WTC11 (cell line): ENCODE measurements at regions not wholly inside any gene's neighbourhood (a gene's known extent, or its start where the extent isn't known, plus 50 kb on each side); places are given as distances from the start of the nearest gene placed in this dataset.

ENCODE experiments used
- ATAC-seq: fragments of 200-7000 bp; cut with Tn5 transposase; 2 replicates; pipeline ENCODE4 v1.10.0; 2021; ENCODE audit warnings: mild to moderate bottlenecking, moderate library complexity
- CTCF ChIA-PET: fragments of 300-600 bp; sonication (Branson Sonifier 250); formaldehyde crosslinking; loops from one replicate; lab custom pipeline; 2021; ENCODE audit warnings: antibody characterized with exemption; lab: Charles Lee
- POLR2A ChIA-PET: fragments of 350-600 bp; sonication (Branson Sonifier 250); formaldehyde crosslinking; loops from one replicate; lab custom pipeline; 2021; ENCODE audit warnings: antibody characterized with exemption; lab: Charles Lee
- DNase-seq: peaks from one replicate; pipeline ENCODE4 v3.0.0; 2021; ENCODE audit warnings: low spot score
- H3K27ac Mint-ChIP-seq: 2 replicates; pipeline ENCODE4 v1.8.0; 2021; ENCODE audit warnings: mixed read lengths
- H3K27me3 Mint-ChIP-seq: 2 replicates; pipeline ENCODE4 v1.8.0; 2021; ENCODE audit warnings: low read depth, mild to moderate bottlenecking, moderate library complexity, mixed read lengths
- H3K36me3 Mint-ChIP-seq: 2 replicates; pipeline ENCODE4 v1.8.0; 2021; ENCODE audit warnings: mixed read lengths
- H3K4me1 Mint-ChIP-seq: 2 replicates; pipeline ENCODE4 v1.8.0; 2022; ENCODE audit warnings: mixed read lengths
- H3K4me3 Mint-ChIP-seq: 2 replicates; pipeline ENCODE4 v1.8.0; 2021; ENCODE audit warnings: mild to moderate bottlenecking, moderate library complexity, mixed read lengths
- H3K9me3 Mint-ChIP-seq: 2 replicates; pipeline ENCODE4 v1.8.0; 2021; ENCODE audit warnings: mixed read lengths
- ATF1 ChIP-seq: sonication (generic); formaldehyde crosslinking; IDR thresholded peaks from 2 replicates; pipeline ENCODE4 v1.8.1; 2023; ENCODE audit warnings: mild to moderate bottlenecking, moderate library complexity, missing genetic modification reagents
- CBFB ChIP-seq: sonication (generic); formaldehyde crosslinking; IDR thresholded peaks from 2 replicates; pipeline ENCODE4 v1.8.1; 2022; ENCODE audit warnings: mild to moderate bottlenecking, low read depth, missing genetic modification reagents
- ETV6 ChIP-seq: sonication (generic); formaldehyde crosslinking; IDR thresholded peaks from 2 replicates; pipeline ENCODE4 v1.8.1; 2022; ENCODE audit warnings: mild to moderate bottlenecking, missing genetic modification reagents
- FOXK1 ChIP-seq: sonication (generic); formaldehyde crosslinking; IDR thresholded peaks from 2 replicates; pipeline ENCODE4 v1.8.0; 2022; ENCODE audit warnings: mild to moderate bottlenecking, moderate library complexity, missing genetic modification reagents
- GTF2I ChIP-seq: fragments of 250-450 bp; sonication (Bioruptor Pico); conservative IDR thresholded peaks from 2 replicates; pipeline ENCODE4 v1.4.0; 2021; ENCODE audit warnings: mild to moderate bottlenecking
- JAZF1 ChIP-seq: fragments of 250-450 bp; sonication (Bioruptor Pico); IDR thresholded peaks from 2 replicates; pipeline ENCODE4 v1.9.0; 2021; ENCODE audit warnings: moderate library complexity, mild to moderate bottlenecking, inconsistent platforms
- NFATC4 ChIP-seq: fragments of 250-450 bp; sonication (Bioruptor Pico); IDR thresholded peaks from 2 replicates; pipeline ENCODE4 v1.9.0; 2021; ENCODE audit warnings: mild to moderate bottlenecking
- NFE2L1 ChIP-seq: sonication (generic); formaldehyde crosslinking; IDR thresholded peaks from 2 replicates; pipeline ENCODE4 v1.8.1; 2023; ENCODE audit warnings: missing genetic modification reagents
- RORB ChIP-seq: fragments of 250-450 bp; sonication (Bioruptor Pico); IDR thresholded peaks from 2 replicates; pipeline ENCODE4 v1.9.0; 2021; ENCODE audit warnings: mild to moderate bottlenecking
- SOX15 ChIP-seq: fragments of 250-450 bp; sonication (Bioruptor Pico); IDR thresholded peaks from 2 replicates; pipeline ENCODE4 v1.9.0; 2021; ENCODE audit warnings: mild to moderate bottlenecking
- TEAD4 ChIP-seq: sonication (generic); formaldehyde crosslinking; IDR thresholded peaks from 2 replicates; pipeline ENCODE4 v1.8.0; 2022; ENCODE audit warnings: mild to moderate bottlenecking, missing genetic modification reagents
- ZNF121 ChIP-seq: sonication (generic); formaldehyde crosslinking; IDR thresholded peaks from 2 replicates; pipeline ENCODE4 v1.8.0; 2023; ENCODE audit warnings: missing genetic modification reagents
- ZNF138 ChIP-seq: sonication (generic); formaldehyde crosslinking; conservative IDR thresholded peaks from 2 replicates; pipeline ENCODE4 v1.8.1; 2022; ENCODE audit warnings: mild to moderate bottlenecking, moderate library complexity, missing genetic modification reagents
- ZNF396 ChIP-seq: fragments of 250-450 bp; sonication (Bioruptor Pico); IDR thresholded peaks from 2 replicates; pipeline ENCODE4 v1.8.0; 2021; ENCODE audit warnings: mild to moderate bottlenecking, moderate library complexity, borderline replicate concordance
- TF ChIP-seq, protein P1 (sequence below): sonication (generic); formaldehyde crosslinking; IDR thresholded peaks from 2 replicates; pipeline ENCODE4 v1.8.0; 2023; ENCODE audit warnings: missing genetic modification reagents
- TF ChIP-seq, protein P2 (sequence below): sonication (generic); formaldehyde crosslinking; IDR thresholded peaks from 2 replicates; pipeline ENCODE4 v1.8.1; 2022; ENCODE audit warnings: low read depth, missing genetic modification reagents, borderline replicate concordance
- TF ChIP-seq, protein P3 (sequence below): sonication (generic); formaldehyde crosslinking; conservative IDR thresholded peaks from 2 replicates; pipeline ENCODE4 v1.8.1; 2022; ENCODE audit warnings: mild to moderate bottlenecking, missing genetic modification reagents
- TF ChIP-seq, protein P4 (sequence below): fragments of 250-450 bp; sonication (Bioruptor Pico); IDR thresholded peaks from 2 replicates; pipeline ENCODE4 v1.9.0; 2021; ENCODE audit warnings: mild to moderate bottlenecking
- TF ChIP-seq, protein P5 (sequence below): fragments of 250-450 bp; sonication (Bioruptor Pico); IDR thresholded peaks from 2 replicates; pipeline ENCODE4 v1.9.0; 2021; ENCODE audit warnings: moderate library complexity, mild to moderate bottlenecking, inconsistent platforms, borderline replicate concordance
- TF ChIP-seq, protein P6 (sequence below): sonication (generic); formaldehyde crosslinking; IDR thresholded peaks from 2 replicates; pipeline ENCODE4 v1.8.1; 2023; ENCODE audit warnings: mild to moderate bottlenecking, missing genetic modification reagents, moderate library complexity
- TF ChIP-seq, protein P7 (sequence below): fragments of 250-450 bp; sonication (Bioruptor Pico); IDR thresholded peaks from 2 replicates; pipeline ENCODE4 v2.1.2; 2022; ENCODE audit warnings: mild to moderate bottlenecking, moderate library complexity
- TF ChIP-seq, protein P8 (sequence below): sonication (generic); formaldehyde crosslinking; IDR thresholded peaks from 2 replicates; pipeline ENCODE4 v1.8.0; 2022; ENCODE audit warnings: mild to moderate bottlenecking, missing genetic modification reagents
- TF ChIP-seq, protein P9 (sequence below): sonication (generic); formaldehyde crosslinking; IDR thresholded peaks from 2 replicates; pipeline ENCODE4 v1.8.1; 2022; ENCODE audit warnings: low read depth, mild to moderate bottlenecking, moderate library complexity, missing genetic modification reagents, borderline replicate concordance

DNA sequence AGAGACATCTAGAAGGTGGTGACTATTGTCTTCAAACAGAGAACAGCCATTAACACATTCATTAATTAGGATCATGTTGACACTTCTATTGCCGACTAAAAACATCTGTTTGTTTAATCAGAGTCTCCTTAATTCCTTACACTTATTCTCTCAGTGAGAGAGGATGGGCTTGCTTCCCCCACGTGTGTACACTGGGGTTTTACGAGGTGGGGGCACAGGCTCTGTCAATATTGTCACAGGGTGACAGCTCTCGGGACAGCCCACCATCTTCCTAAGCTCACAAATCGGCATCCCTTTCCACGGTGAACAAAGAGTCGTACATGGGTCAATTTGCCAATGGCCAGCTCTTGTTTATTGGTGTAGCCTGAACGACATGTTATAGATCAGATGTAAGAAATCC lies 413.2 kb downstream of the MIAT start:
- H3K27ac Mint-ChIP-seq: no peak overlapping the region
- no peaks in the 10 kb centered on the region for H3K36me3 Mint-ChIP-seq
- CTCF ChIA-PET: no interaction called here
- peaks cover 2% of the 10 kb centered on the region for H3K4me1 Mint-ChIP-seq
- POLR2A ChIA-PET: no interaction called here
- peaks cover 10% of the 10 kb centered on the region for H3K27me3 Mint-ChIP-seq
- H3K4me3 Mint-ChIP-seq: no peak overlapping the region
- ATAC-seq (no peak), DNase-seq (no peak)
- H3K9me3 Mint-ChIP-seq: no peaks in the 10 kb centered on the region
- TF ChIP-seq ETV6 (CRISPR knock-in tag) (no peak), TEAD4 (CRISPR knock-in tag) (no peak), SOX15 (no peak), ZNF138 (no peak), ZNF396 (CRISPR knock-in tag) (no peak), NFATC4 (CRISPR knock-in tag) (no peak), ATF1 (no peak)
- TF ChIP-seq, protein P1, sequence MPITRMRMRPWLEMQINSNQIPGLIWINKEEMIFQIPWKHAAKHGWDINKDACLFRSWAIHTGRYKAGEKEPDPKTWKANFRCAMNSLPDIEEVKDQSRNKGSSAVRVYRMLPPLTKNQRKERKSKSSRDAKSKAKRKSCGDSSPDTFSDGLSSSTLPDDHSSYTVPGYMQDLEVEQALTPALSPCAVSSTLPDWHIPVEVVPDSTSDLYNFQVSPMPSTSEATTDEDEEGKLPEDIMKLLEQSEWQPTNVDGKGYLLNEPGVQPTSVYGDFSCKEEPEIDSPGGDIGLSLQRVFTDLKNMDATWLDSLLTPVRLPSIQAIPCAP (CRISPR knock-in tag): no peak
- TF ChIP-seq, protein P2, sequence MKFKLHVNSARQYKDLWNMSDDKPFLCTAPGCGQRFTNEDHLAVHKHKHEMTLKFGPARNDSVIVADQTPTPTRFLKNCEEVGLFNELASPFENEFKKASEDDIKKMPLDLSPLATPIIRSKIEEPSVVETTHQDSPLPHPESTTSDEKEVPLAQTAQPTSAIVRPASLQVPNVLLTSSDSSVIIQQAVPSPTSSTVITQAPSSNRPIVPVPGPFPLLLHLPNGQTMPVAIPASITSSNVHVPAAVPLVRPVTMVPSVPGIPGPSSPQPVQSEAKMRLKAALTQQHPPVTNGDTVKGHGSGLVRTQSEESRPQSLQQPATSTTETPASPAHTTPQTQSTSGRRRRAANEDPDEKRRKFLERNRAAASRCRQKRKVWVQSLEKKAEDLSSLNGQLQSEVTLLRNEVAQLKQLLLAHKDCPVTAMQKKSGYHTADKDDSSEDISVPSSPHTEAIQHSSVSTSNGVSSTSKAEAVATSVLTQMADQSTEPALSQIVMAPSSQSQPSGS: no peak
- TF ChIP-seq, protein P3, sequence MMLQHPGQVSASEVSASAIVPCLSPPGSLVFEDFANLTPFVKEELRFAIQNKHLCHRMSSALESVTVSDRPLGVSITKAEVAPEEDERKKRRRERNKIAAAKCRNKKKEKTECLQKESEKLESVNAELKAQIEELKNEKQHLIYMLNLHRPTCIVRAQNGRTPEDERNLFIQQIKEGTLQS (CRISPR knock-in tag): no peak
- TF ChIP-seq, protein P4, sequence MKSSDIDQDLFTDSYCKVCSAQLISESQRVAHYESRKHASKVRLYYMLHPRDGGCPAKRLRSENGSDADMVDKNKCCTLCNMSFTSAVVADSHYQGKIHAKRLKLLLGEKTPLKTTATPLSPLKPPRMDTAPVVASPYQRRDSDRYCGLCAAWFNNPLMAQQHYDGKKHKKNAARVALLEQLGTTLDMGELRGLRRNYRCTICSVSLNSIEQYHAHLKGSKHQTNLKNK: no peak
- TF ChIP-seq, protein P5, sequence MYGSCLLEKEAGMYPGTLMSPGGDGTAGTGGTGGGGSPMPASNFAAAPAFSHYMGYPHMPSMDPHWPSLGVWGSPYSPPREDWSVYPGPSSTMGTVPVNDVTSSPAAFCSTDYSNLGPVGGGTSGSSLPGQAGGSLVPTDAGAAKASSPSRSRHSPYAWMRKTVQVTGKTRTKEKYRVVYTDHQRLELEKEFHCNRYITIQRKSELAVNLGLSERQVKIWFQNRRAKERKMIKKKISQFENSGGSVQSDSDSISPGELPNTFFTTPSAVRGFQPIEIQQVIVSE: no peak

DNA sequence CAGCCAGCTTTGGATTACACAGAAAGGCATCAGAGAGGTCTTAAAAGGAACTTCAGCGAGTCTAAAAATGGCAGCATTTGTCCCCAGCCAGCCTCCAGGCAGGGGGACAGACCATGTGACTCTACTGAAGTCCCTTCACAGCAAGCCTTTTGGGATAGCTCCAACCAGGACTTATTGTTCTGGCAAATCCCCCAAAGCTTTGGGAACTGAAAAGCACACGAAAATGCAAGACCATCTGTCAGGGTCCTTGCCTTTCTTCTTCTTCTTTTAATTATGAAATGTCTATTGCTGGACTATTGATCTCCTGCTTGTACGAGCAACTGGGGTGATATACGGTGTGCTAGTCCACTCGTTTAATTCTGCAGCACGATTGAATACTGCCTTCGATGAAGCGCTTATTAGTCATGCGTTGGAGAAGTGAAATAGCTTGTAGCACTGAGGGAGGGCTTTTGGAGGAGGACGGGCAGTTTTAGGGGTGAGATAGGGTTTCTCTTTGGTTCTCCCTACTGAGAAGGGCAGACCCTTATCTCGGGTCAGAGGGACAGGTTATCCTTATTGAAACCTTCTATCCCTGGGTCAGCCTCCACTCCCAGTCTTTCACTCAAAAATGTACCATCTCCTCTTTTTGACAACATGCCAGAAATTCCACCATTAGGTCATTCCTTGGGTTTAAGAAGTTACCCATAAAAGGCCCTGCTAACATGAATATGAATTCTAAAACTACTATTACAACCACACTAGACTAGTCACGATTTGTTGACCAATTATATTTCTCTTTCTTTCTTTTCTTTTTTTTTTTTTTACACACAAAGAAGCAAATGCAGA lies 416.4 kb downstream of the MIAT start:
- Mint-ChIP-seq H3K9me3 (peaks cover 4% of the 10 kb centered on the region), H3K27me3 (peaks cover 17% of the 10 kb centered on the region)
- POLR2A ChIA-PET: no interaction called here
- ATAC-seq: no peak
- DNase-seq: no peak
- TF ChIP-seq, protein P6, sequence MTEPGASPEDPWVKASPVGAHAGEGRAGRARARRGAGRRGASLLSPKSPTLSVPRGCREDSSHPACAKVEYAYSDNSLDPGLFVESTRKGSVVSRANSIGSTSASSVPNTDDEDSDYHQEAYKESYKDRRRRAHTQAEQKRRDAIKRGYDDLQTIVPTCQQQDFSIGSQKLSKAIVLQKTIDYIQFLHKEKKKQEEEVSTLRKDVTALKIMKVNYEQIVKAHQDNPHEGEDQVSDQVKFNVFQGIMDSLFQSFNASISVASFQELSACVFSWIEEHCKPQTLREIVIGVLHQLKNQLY (CRISPR knock-in tag): no peak
- no peak for TF ChIP-seq CBFB
- TF ChIP-seq, protein P7, sequence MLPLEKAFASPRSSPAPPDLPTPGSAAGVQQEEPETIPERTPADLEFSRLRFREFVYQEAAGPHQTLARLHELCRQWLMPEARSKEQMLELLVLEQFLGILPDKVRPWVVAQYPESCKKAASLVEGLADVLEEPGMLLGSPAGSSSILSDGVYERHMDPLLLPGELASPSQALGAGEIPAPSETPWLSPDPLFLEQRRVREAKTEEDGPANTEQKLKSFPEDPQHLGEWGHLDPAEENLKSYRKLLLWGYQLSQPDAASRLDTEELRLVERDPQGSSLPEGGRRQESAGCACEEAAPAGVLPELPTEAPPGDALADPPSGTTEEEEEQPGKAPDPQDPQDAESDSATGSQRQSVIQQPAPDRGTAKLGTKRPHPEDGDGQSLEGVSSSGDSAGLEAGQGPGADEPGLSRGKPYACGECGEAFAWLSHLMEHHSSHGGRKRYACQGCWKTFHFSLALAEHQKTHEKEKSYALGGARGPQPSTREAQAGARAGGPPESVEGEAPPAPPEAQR (CRISPR knock-in tag): no peak
- no peak for TF ChIP-seq JAZF1
- no peak for TF ChIP-seq ZNF121 (CRISPR knock-in tag)
- TF ChIP-seq, protein P8, sequence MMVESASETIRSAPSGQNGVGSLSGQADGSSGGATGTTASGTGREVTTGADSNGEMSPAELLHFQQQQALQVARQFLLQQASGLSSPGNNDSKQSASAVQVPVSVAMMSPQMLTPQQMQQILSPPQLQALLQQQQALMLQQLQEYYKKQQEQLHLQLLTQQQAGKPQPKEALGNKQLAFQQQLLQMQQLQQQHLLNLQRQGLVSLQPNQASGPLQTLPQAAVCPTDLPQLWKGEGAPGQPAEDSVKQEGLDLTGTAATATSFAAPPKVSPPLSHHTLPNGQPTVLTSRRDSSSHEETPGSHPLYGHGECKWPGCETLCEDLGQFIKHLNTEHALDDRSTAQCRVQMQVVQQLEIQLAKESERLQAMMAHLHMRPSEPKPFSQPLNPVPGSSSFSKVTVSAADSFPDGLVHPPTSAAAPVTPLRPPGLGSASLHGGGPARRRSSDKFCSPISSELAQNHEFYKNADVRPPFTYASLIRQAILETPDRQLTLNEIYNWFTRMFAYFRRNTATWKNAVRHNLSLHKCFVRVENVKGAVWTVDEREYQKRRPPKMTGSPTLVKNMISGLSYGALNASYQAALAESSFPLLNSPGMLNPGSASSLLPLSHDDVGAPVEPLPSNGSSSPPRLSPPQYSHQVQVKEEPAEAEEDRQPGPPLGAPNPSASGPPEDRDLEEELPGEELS (CRISPR knock-in tag): no peak
- TF ChIP-seq RORB: no peak
- TF ChIP-seq, protein P1 (CRISPR knock-in tag): no peak
- TF ChIP-seq TEAD4 (CRISPR knock-in tag): no peak
- TF ChIP-seq, protein P9, sequence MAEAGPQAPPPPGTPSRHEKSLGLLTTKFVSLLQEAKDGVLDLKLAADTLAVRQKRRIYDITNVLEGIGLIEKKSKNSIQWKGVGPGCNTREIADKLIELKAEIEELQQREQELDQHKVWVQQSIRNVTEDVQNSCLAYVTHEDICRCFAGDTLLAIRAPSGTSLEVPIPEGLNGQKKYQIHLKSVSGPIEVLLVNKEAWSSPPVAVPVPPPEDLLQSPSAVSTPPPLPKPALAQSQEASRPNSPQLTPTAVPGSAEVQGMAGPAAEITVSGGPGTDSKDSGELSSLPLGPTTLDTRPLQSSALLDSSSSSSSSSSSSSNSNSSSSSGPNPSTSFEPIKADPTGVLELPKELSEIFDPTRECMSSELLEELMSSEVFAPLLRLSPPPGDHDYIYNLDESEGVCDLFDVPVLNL (CRISPR knock-in tag): no peak
- TF ChIP-seq, protein P5: no peak
- TF ChIP-seq NFE2L1 (CRISPR knock-in tag): no peak
- no peak for TF ChIP-seq FOXK1
- no peak for TF ChIP-seq GTF2I (CRISPR knock-in tag)
- TF ChIP-seq, all 79 proteins: peak for 0
- H3K27ac Mint-ChIP-seq: no peak overlapping the region
- H3K36me3 Mint-ChIP-seq: no peaks in the 10 kb centered on the region
- CTCF ChIA-PET: interaction anchor here (0.6 kb wide), 1 partner anchor 709 kb away, joined by 4 read pairs; no protein-coding TSS in a partner anchor
- H3K4me1 Mint-ChIP-seq: no peaks in the 10 kb centered on the region
- H3K4me3 Mint-ChIP-seq: no peak overlapping the region
